ENCODE measurements at regions not wholly inside any gene's neighbourhood (a gene's known extent, or its start where the extent isn't known, plus 50 kb on each side); places are given as distances from the start of the nearest gene placed in this dataset.

- Histone ChIP-seq H3K27me3 (ENCODE audit: control insufficient read depth, insufficient read depth, low read length) (no peaks in the 10 kb centered on the region), H4K8ac (ENCODE audit: low read depth in 2 of 2, low read length in 2 of 2) (peak overlapping the region in 1 of 2 experiments; percentile 9; a peak in 1 of 4 replicates), H3K79me1 (ENCODE audit: low read depth in 1 of 2, low read length in 2 of 2) (no peaks in the 10 kb centered on the region), H3K56ac (ENCODE audit: extremely low read depth, insufficient read depth, low read length) (no peak overlapping the region), H3K27ac (ENCODE audit: insufficient read depth, low read length) (no peak overlapping the region), H3K9ac (ENCODE audit: low read depth, low read length) (no peak overlapping the region), H2BK5ac (ENCODE audit: low read depth, low read length, poor library complexity, severe bottlenecking) (no peak overlapping the region), H4K20me1 (ENCODE audit: insufficient read depth, low read length) (no peaks in the 10 kb centered on the region), H3K9me3 (ENCODE audit: control insufficient read depth, insufficient read depth, low read length) (no peaks in the 10 kb centered on the region), H2AK5ac (ENCODE audit: low read depth, low read length) (0 out of 2 replicates have a peak overlapping the region, but pooled peaks have one; percentile 23), H2AFZ (replicated peaks; ENCODE audit: low read length, poor library complexity) (no peak overlapping the region), H3K36me3 (ENCODE audit: control insufficient read depth, insufficient read depth, low read length) (no peaks in the 10 kb centered on the region), H2BK20ac (ENCODE audit: low read depth, low read length) (peak overlapping the region; percentile 44; the same call in 1 of the 2 replicates), H3K4me3 (ENCODE audit: insufficient read depth, low read depth, low read length) (no peak overlapping the region), H3K9me1 (ENCODE audit: insufficient read depth, low read length) (no peaks in the 10 kb centered on the region), H2BK120ac (ENCODE audit: low read depth, low read length) (peak overlapping the region; percentile 64; the same call in 1 of the 2 replicates), H3K4ac (ENCODE audit: low read depth, low read length) (no peak overlapping the region), H2BK15ac (ENCODE audit: low read depth, low read length) (no peak overlapping the region; the same call in 2 of the 3 replicates), H3K4me2 (ENCODE audit: low read depth, low read length) (no peak overlapping the region), H3K18ac (ENCODE audit: low read depth, low read length) (no peak overlapping the region), H3K4me1 (ENCODE audit: control insufficient read depth, insufficient read depth, low read length) (peaks cover 2% of the 10 kb centered on the region; the same call in 1 of the 2 replicates), H4K5ac (ENCODE audit: low read depth, low read length) (no peak overlapping the region), H2AK9ac (replicated peaks; ENCODE audit: low read depth, low read length, poor library complexity) (no peak overlapping the region), H3K23ac (ENCODE audit: low read depth, low read length) (no peak overlapping the region), H4K91ac (ENCODE audit: insufficient read depth, low read depth, low read length) (0 out of 2 replicates have a peak overlapping the region, but pooled peaks have one; percentile 23), H3K14ac (replicated peaks; ENCODE audit: low read depth, low read length) (no peak overlapping the region)
- ChIA-PET POLR2A (ENCODE audit: unreplicated experiment) (no interaction called here), CTCF (no interaction called here)
- no CpG with 5 or more reads among the region's 2 CpGs for WGBS, 2 experiments (ENCODE audit: extremely low coverage in 2 of 2, insufficient read length in 1 of 2)
- in situ Hi-C loops (cut with MboI; ENCODE audit: low sequenced_read_pairs) (no loop called here), intact Hi-C loops (cut with micrococcal nuclease) (no loop called here), dilution Hi-C loops (cut with HindIII; ENCODE audit: low sequenced_read_pairs, unreplicated experiment) (no loop called here)
- no TSS peak for BruUV-seq (replicated peaks)
- TF ChIP-seq SMC3 (IDR thresholded peaks at IDR 0.05; ENCODE audit: low read depth, low read length) (no peak), NFE2L2 (IDR thresholded peaks at IDR 0.05; ENCODE audit: low read depth, low read length) (no peak), RCOR1 (IDR thresholded peaks at IDR 0.05; ENCODE audit: insufficient replicate concordance, low read length) (no peak), CEBPB (IDR thresholded peaks at IDR 0.05; ENCODE audit: low read depth, low read length) (no peak)
- DNase-seq (peak; percentile 20), ATAC-seq (ENCODE audit: low read depth) (no peak)
Observed at GRCh38 chr1:172845371-172845770, 186.5 kb downstream of the FASLG start.

Measured in IMR-90 (cell line).